Sigmoid colon (tissue), 6 donors: ENCODE measurements at regions not wholly inside any gene's neighbourhood (a gene's known extent, or its start where the extent isn't known, plus 50 kb on each side); places are given as distances from the start of the nearest gene placed in this dataset.

Experiments
- DNase-seq: peaks from one replicate; pipeline ENCODE4 v3.0.0-alpha.2; 2019
- H3K27ac ChIP-seq, 4 donors: fragments of 200-600 bp; sonication (generic); one replicate each; pipeline ENCODE4 v1.5.1; 2016 to 2019; ENCODE audit warnings: mild to moderate bottlenecking in 1 of 4
- H3K27me3 ChIP-seq, 3 donors: fragments of 200-600 bp; sonication (generic); one replicate each; pipeline ENCODE4 v1.5.1; 2019; ENCODE audit warnings: mild to moderate bottlenecking in 1 of 3
- H3K36me3 ChIP-seq, 4 donors: fragments of 200-600 bp; sonication (generic); one replicate each; pipeline ENCODE4 v1.5.1; 2016 to 2019
- H3K4me1 ChIP-seq, 4 donors: fragments of 200-600 bp; sonication (generic); one replicate each; pipeline ENCODE4 v1.5.1; 2017 to 2019
- H3K4me3 ChIP-seq, 4 donors: fragments of 200-600 bp; sonication (generic); one replicate each; pipeline ENCODE4 v1.5.1; 2017 to 2019; ENCODE audit warnings: mild to moderate bottlenecking in 2 of 4, moderate library complexity in 1 of 4
- H3K9me3 ChIP-seq, 4 donors: fragments of 200-600 bp in 3 of 4; sonication (generic) in 3 of 4; one replicate each; pipeline versions ENCODE4 v1.5.1 to v1.6.1; 2013 to 2019
- EP300 ChIP-seq, 4 donors: sonication (generic); formaldehyde crosslinking; IDR thresholded peaks; one replicate each; pipeline ENCODE4 v1.6.1; 2017; ENCODE audit warnings: antibody characterized with exemption in 4 of 4
- POLR2A ChIP-seq, 2 donors: fragments of 450-650 bp; IDR thresholded peaks; one replicate each; pipeline ENCODE4 v1.6.1; 2016; ENCODE audit warnings: antibody characterized with exemption in 2 of 2, mild to moderate bottlenecking in 2 of 2, moderate library complexity in 2 of 2
- POLR2AphosphoS5 ChIP-seq, 4 donors: sonication (generic); formaldehyde crosslinking; IDR thresholded peaks; one replicate each; pipeline ENCODE4 v1.6.1; 2017; ENCODE audit warnings: antibody characterized with exemption in 4 of 4
- WGBS, 2 donors: extraction: QIAGEN DNeasy Blood & Tissue Kit; methylation state at CpG; one replicate each; pipeline ENCODE4 v1.1.7; 2013; 5-methylcytosine and 5-hydroxymethylcytosine counted together
- intact Hi-C: fragments of 100-400 bp; cut with DNase I; formaldehyde crosslinking; loops from one replicate; pipeline ENCODE4 v1.15.1; 2023
- TF ChIP-seq, protein P1 (sequence below), 4 experiments: fragments of 450-650 bp in 3 of 4; fragments of 200-600 bp in 1 of 4; IDR thresholded peaks; one replicate each; pipeline ENCODE4 v1.5.1; 2016 to 2019; ENCODE audit warnings: antibody characterized with exemption in 4 of 4, mild to moderate bottlenecking in 3 of 4, moderate library complexity in 2 of 4
- donor health status: healthy with polysubstance abuse.
- donor health status: healthy.

GRCh38 chr9:7377489-7377888, 422.1 kb downstream of the DMAC1 start:
- no peak for TF ChIP-seq POLR2A (IDR thresholded peaks at IDR 0.05)
- TF ChIP-seq, protein P1, sequence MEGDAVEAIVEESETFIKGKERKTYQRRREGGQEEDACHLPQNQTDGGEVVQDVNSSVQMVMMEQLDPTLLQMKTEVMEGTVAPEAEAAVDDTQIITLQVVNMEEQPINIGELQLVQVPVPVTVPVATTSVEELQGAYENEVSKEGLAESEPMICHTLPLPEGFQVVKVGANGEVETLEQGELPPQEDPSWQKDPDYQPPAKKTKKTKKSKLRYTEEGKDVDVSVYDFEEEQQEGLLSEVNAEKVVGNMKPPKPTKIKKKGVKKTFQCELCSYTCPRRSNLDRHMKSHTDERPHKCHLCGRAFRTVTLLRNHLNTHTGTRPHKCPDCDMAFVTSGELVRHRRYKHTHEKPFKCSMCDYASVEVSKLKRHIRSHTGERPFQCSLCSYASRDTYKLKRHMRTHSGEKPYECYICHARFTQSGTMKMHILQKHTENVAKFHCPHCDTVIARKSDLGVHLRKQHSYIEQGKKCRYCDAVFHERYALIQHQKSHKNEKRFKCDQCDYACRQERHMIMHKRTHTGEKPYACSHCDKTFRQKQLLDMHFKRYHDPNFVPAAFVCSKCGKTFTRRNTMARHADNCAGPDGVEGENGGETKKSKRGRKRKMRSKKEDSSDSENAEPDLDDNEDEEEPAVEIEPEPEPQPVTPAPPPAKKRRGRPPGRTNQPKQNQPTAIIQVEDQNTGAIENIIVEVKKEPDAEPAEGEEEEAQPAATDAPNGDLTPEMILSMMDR (IDR thresholded peaks at IDR 0.05), result no peak
- no peak for TF ChIP-seq POLR2AphosphoS5 (IDR thresholded peaks at IDR 0.05)
- no peak for TF ChIP-seq EP300 (IDR thresholded peaks at IDR 0.05)
- H3K27ac ChIP-seq, result no peak overlapping the region
- 88 to 92% methylated on average over 2 of the region's 2 CpGs for WGBS, 2 donors
- H3K27me3 ChIP-seq, result no peaks in the 10 kb centered on the region
- no peak overlapping the region for H3K4me3 ChIP-seq
- H3K9me3 ChIP-seq, result peaks cover 0 to 9% (median 1%) of the 10 kb centered on the region in 4 donors
- H3K36me3 ChIP-seq, result no peaks in the 10 kb centered on the region
- intact Hi-C loops, result no loop called here
- H3K4me1 ChIP-seq, result no peaks in the 10 kb centered on the region
- no peak for DNase-seq

- TF ChIP-seq, protein P1 (IDR thresholded peaks at IDR 0.05), result no peak
- TF ChIP-seq POLR2A (IDR thresholded peaks at IDR 0.05), result no peak
- no peak for TF ChIP-seq EP300 (IDR thresholded peaks at IDR 0.05)
- TF ChIP-seq POLR2AphosphoS5 (IDR thresholded peaks at IDR 0.05), result no peak
- intact Hi-C loops, result no loop called here
- WGBS, 2 donors, result 88 to 91% methylated on average over 5 of the region's 5 CpGs
- no peak for DNase-seq
- Histone ChIP-seq H3K36me3 (no peaks in the 10 kb centered on the region), H3K9me3 (peaks cover 0 to 9% (median 1%) of the 10 kb centered on the region in 4 donors), H3K4me1 (peaks cover 0 to 5% (median 0%) of the 10 kb centered on the region in 4 donors), H3K27ac (no peak overlapping the region), H3K27me3 (no peaks in the 10 kb centered on the region), H3K4me3 (no peak overlapping the region)
Measured at GRCh38 chr9:7376833-7377232, 422.7 kb downstream of the DMAC1 start.

- no peak for DNase-seq
- Histone ChIP-seq H3K9me3 (peaks cover 0 to 9% (median 1%) of the 10 kb centered on the region in 4 donors), H3K4me1 (peaks cover 0 to 8% (median 3%) of the 10 kb centered on the region in 4 donors), H3K27ac (no peak overlapping the region), H3K36me3 (no peaks in the 10 kb centered on the region), H3K4me3 (no peak overlapping the region), H3K27me3 (no peaks in the 10 kb centered on the region)
- TF ChIP-seq EP300 (IDR thresholded peaks at IDR 0.05) (no peak), POLR2AphosphoS5 (IDR thresholded peaks at IDR 0.05) (no peak), POLR2A (IDR thresholded peaks at IDR 0.05) (no peak)
- TF ChIP-seq, protein P1 (IDR thresholded peaks at IDR 0.05), result no peak
- intact Hi-C loops, result no loop called here
- 75 to 88% methylated on average over 2 of the region's 2 CpGs for WGBS, 2 donors
Measured at GRCh38 chr9:7376213-7376612, 423.4 kb downstream of the DMAC1 start.

DNA sequence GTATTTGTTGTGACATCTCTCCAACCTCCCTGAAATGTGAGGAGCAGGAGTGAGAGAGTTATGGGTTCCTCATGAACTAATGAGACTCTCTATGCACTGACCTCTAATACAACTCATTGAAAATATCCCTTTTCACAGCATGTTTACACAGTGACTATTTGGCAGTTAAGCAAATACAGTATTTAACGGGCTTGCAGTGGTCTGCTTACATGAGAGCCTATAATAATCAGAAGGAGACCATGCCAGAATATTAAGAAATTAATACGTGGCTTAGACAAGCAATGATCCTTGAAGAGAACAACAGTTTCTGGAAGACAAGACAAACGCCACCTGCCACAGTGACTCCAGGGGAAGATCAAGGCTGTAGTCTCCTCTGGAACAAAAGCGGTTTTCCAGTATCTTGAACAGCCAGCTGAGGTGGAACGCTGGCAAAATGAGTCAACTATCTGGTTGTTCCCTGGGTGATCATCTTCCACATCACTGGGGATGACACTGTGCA, 424.5 kb downstream of the DMAC1 start:
- TF ChIP-seq, protein P1 (IDR thresholded peaks at IDR 0.05), result no peak
- TF ChIP-seq POLR2A (IDR thresholded peaks at IDR 0.05), result no peak
- Histone ChIP-seq H3K27me3 (no peaks in the 10 kb centered on the region), H3K4me3 (no peak overlapping the region), H3K27ac (no peak overlapping the region), H3K36me3 (no peaks in the 10 kb centered on the region), H3K9me3 (peaks cover 0 to 9% (median 1%) of the 10 kb centered on the region in 4 donors), H3K4me1 (peaks cover 0 to 19% (median 14%) of the 10 kb centered on the region in 4 donors)
- DNase-seq, result no peak
- intact Hi-C loops, result no loop called here
- WGBS, 2 donors, result 73 to 76% methylated on average over 5 of the region's 5 CpGs

GRCh38 chr9:7370988-7371387, 428.6 kb downstream of the DMAC1 start:
- H3K36me3 ChIP-seq, result no peaks in the 10 kb centered on the region
- intact Hi-C loops, result no loop called here

More at GRCh38 chr9:7370988-7371387, 428.6 kb downstream of the DMAC1 start:
- Histone ChIP-seq H3K27ac (peak overlapping the region in 3 of 4 donors; percentile 11 to 45 (median 20)), H3K27me3 (no peaks in the 10 kb centered on the region), H3K4me3 (no peak overlapping the region), H3K9me3 (no peaks in the 10 kb centered on the region), H3K4me1 (peaks cover 0 to 46% (median 37%) of the 10 kb centered on the region in 4 donors)
- 79 to 91% methylated on average over 3 of the region's 3 CpGs for WGBS, 2 donors
- no peak for DNase-seq
- TF ChIP-seq POLR2AphosphoS5 (IDR thresholded peaks at IDR 0.05) (no peak), POLR2A (IDR thresholded peaks at IDR 0.05) (no peak), EP300 (IDR thresholded peaks at IDR 0.05) (no peak)
- TF ChIP-seq, protein P1 (IDR thresholded peaks at IDR 0.05), result no peak
